ENCODE measurements at regions not wholly inside any gene's neighbourhood (a gene's known extent, or its start where the extent isn't known, plus 50 kb on each side); places are given as distances from the start of the nearest gene placed in this dataset.

GRCh38 chr12:115438314-115438713 lies 754.3 kb upstream of the TBX3 start:
- no peak for TF ChIP-seq CTCF (IDR thresholded peaks at IDR 0.05; ENCODE audit: unreplicated experiment in 3 of 3)
- Mint-ChIP-seq H3K4me3 (no peak overlapping the region), H3K27me3 (ENCODE audit: low read depth) (peaks cover 16% of the 10 kb centered on the region), H3K27ac (no peak overlapping the region), H3K36me3 (ENCODE audit: low read depth) (no peaks in the 10 kb centered on the region), H3K4me1 (peaks cover 9% of the 10 kb centered on the region), H3K9me3 (no peaks in the 10 kb centered on the region)

- Mint-ChIP-seq H3K27ac (no peak overlapping the region), H3K9me3 (no peaks in the 10 kb centered on the region), H3K27me3 (ENCODE audit: low read depth) (peaks cover 8% of the 10 kb centered on the region), H3K36me3 (ENCODE audit: low read depth) (no peaks in the 10 kb centered on the region), H3K4me1 (peaks cover 9% of the 10 kb centered on the region), H3K4me3 (no peak overlapping the region)
- no peak for TF ChIP-seq CTCF (IDR thresholded peaks at IDR 0.05; ENCODE audit: unreplicated experiment in 3 of 3)
These were observed 753.1 kb upstream of the TBX3 start for GRCh38 chr12:115437061-115437567.

- Mint-ChIP-seq H3K36me3 (ENCODE audit: low read depth) (no peaks in the 10 kb centered on the region), H3K27ac (no peak overlapping the region), H3K27me3 (ENCODE audit: low read depth) (no peaks in the 10 kb centered on the region), H3K4me1 (peaks cover 5% of the 10 kb centered on the region), H3K4me3 (no peak overlapping the region), H3K9me3 (no peaks in the 10 kb centered on the region)
- TF ChIP-seq CTCF (IDR thresholded peaks at IDR 0.05; ENCODE audit: unreplicated experiment in 3 of 3) = no peak
These were observed 749.1 kb upstream of the TBX3 start for GRCh38 chr12:115433014-115433634.

GRCh38 chr12:115430636-115431035 lies 746.7 kb upstream of the TBX3 start:
- Mint-ChIP-seq H3K27me3 (ENCODE audit: low read depth) (no peaks in the 10 kb centered on the region), H3K27ac (no peak overlapping the region), H3K4me1 (no peaks in the 10 kb centered on the region), H3K4me3 (no peak overlapping the region), H3K9me3 (peaks cover 2% of the 10 kb centered on the region), H3K36me3 (ENCODE audit: low read depth) (no peaks in the 10 kb centered on the region)
- no peak for TF ChIP-seq CTCF (IDR thresholded peaks at IDR 0.05; ENCODE audit: unreplicated experiment in 3 of 3)

- H3K27me3 Mint-ChIP-seq (ENCODE audit: low read depth) = no peaks in the 10 kb centered on the region
- TF ChIP-seq CTCF (IDR thresholded peaks at IDR 0.05; ENCODE audit: unreplicated experiment in 3 of 3) = no peak
- H3K36me3 Mint-ChIP-seq (ENCODE audit: low read depth) = no peaks in the 10 kb centered on the region
- no peak overlapping the region for H3K27ac Mint-ChIP-seq
- peaks cover 2% of the 10 kb centered on the region for H3K9me3 Mint-ChIP-seq
- no peak overlapping the region for H3K4me3 Mint-ChIP-seq
- H3K4me1 Mint-ChIP-seq = peaks cover 6% of the 10 kb centered on the region
These were observed 742.8 kb upstream of the TBX3 start for GRCh38 chr12:115426732-115427131.

- H3K36me3 Mint-ChIP-seq (ENCODE audit: low read depth) = no peaks in the 10 kb centered on the region
- H3K27ac Mint-ChIP-seq = peak overlapping the region in 2 of 3 experiments; percentile 10 to 29
- H3K4me3 Mint-ChIP-seq = no peak overlapping the region
- TF ChIP-seq CTCF (IDR thresholded peaks at IDR 0.05; ENCODE audit: unreplicated experiment in 3 of 3) = no peak
- H3K27me3 Mint-ChIP-seq (ENCODE audit: low read depth) = no peaks in the 10 kb centered on the region
- peaks cover 2% of the 10 kb centered on the region for H3K9me3 Mint-ChIP-seq
- peaks cover 6% of the 10 kb centered on the region for H3K4me1 Mint-ChIP-seq
These were observed 740.0 kb upstream of the TBX3 start for GRCh38 chr12:115424003-115424402.
